ENCODE measurements at regions not wholly inside any gene's neighbourhood (a gene's known extent, or its start where the extent isn't known, plus 50 kb on each side); places are given as distances from the start of the nearest gene placed in this dataset.

GRCh38 chr6:91293395-91293794 lies 706.5 kb upstream of the MAP3K7 start:
- Histone ChIP-seq H3K36me3 (no peaks in the 10 kb centered on the region), H3K4me1 (no peaks in the 10 kb centered on the region), H3K27me3 (no peaks in the 10 kb centered on the region), H3K9me3 (no peaks in the 10 kb centered on the region), H3K4me3 (no peak overlapping the region), H3K27ac (no peak overlapping the region)
- no peak for DNase-seq (ENCODE audit: low spot score in 2 of 2)
- TF ChIP-seq, protein P1, sequence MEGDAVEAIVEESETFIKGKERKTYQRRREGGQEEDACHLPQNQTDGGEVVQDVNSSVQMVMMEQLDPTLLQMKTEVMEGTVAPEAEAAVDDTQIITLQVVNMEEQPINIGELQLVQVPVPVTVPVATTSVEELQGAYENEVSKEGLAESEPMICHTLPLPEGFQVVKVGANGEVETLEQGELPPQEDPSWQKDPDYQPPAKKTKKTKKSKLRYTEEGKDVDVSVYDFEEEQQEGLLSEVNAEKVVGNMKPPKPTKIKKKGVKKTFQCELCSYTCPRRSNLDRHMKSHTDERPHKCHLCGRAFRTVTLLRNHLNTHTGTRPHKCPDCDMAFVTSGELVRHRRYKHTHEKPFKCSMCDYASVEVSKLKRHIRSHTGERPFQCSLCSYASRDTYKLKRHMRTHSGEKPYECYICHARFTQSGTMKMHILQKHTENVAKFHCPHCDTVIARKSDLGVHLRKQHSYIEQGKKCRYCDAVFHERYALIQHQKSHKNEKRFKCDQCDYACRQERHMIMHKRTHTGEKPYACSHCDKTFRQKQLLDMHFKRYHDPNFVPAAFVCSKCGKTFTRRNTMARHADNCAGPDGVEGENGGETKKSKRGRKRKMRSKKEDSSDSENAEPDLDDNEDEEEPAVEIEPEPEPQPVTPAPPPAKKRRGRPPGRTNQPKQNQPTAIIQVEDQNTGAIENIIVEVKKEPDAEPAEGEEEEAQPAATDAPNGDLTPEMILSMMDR (IDR thresholded peaks at IDR 0.05): no peak
- intact Hi-C loops (cut with DNase I): no loop called here

DNA sequence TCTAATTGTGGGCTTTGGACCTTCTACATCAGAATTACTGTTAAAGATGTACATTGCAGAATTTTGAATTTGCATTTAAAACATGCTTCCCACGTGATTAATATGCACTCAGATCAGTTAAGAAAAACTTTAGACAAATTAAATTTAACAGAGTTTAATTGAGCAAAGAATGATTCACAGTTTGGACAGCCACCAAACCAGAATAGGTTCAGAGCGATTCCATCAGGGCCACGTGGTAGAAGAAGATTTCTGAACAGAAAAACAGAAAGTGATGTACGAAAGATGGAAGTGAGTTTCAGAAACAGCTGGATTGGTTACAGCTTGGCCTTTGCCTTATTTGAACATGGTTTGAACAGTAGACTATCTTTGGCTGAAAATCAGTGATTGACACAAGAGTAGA lies 704.2 kb upstream of the MAP3K7 start:
- H3K27me3 ChIP-seq: no peaks in the 10 kb centered on the region
- no peaks in the 10 kb centered on the region for H3K9me3 ChIP-seq
- no peak for DNase-seq (ENCODE audit: low spot score in 2 of 2)
- H3K4me1 ChIP-seq: no peaks in the 10 kb centered on the region
- H3K27ac ChIP-seq: no peak overlapping the region
- no peaks in the 10 kb centered on the region for H3K36me3 ChIP-seq
- TF ChIP-seq, protein P1 (IDR thresholded peaks at IDR 0.05): no peak
- intact Hi-C loops (cut with DNase I): no loop called here
- H3K4me3 ChIP-seq: no peak overlapping the region

DNA sequence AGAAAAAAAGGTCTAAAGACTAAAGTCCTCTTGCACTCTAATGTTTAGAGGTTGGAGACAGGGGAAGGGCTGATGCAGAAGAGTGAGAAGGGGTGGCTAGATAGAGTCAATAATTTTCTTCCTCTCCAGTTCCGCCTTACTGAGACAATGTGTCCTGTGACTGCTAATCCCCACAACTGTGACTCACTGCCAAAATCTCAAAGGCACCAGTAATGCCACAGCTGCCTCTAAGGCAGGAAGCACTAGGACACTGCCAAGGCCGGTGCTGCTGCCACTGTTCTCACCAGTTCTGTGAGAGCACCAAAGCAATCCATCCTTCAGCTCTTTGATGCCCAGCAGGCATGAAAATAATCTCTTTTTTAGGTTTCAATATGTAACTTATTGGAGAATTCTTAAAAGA lies 701.9 kb upstream of the MAP3K7 start:
- no peaks in the 10 kb centered on the region for H3K4me1 ChIP-seq
- no peak overlapping the region for H3K4me3 ChIP-seq
- H3K36me3 ChIP-seq: no peaks in the 10 kb centered on the region
- DNase-seq (ENCODE audit: low spot score in 2 of 2): no peak
- no peaks in the 10 kb centered on the region for H3K27me3 ChIP-seq
- no peaks in the 10 kb centered on the region for H3K9me3 ChIP-seq
- intact Hi-C loops (cut with DNase I): no loop called here
- TF ChIP-seq, protein P1 (IDR thresholded peaks at IDR 0.05): no peak
- no peak overlapping the region for H3K27ac ChIP-seq

DNA sequence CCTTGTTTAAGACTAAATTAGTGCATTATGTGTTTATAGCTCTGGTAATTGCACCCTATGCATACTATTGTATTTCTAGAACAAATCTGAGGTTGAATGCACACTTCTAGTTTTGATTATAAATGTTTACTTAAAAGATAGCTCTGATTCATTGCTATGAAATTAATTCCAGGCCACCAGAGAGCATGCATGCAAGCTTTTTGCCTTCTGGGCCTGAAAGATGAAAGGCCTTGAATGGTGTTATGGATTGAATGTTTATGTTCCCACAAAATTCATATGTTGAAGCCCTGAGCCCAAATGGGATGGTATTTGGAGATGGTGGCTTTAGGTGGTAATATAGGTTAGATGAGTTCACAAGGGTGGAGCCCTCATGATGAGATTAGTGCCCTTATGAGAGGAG lies 695.0 kb upstream of the MAP3K7 start:
- TF ChIP-seq, protein P1 (IDR thresholded peaks at IDR 0.05): no peak
- Histone ChIP-seq H3K36me3 (no peaks in the 10 kb centered on the region), H3K27ac (no peak overlapping the region), H3K4me3 (no peak overlapping the region), H3K4me1 (no peaks in the 10 kb centered on the region), H3K27me3 (no peaks in the 10 kb centered on the region), H3K9me3 (no peaks in the 10 kb centered on the region)
- intact Hi-C loops (cut with DNase I): no loop called here
- no peak for DNase-seq (ENCODE audit: low spot score in 2 of 2)

DNA sequence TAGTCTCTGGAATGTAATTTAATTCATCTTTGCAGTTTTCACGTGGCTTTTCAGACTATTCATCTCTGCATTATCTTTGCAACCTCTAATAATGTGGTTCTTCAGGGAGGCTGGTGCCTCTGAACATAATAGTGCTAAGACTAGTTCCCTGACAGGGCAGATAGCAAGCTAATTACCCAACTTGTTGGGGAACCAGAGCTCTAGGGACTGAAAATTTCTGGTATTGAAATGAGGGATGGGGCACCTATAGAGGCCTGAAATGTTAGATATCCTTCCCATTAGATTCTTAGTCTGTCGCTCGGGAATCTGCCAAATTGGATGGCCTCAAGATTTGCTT lies 693.6 kb upstream of the MAP3K7 start:
- intact Hi-C loops (cut with DNase I): no loop called here
- Histone ChIP-seq H3K27ac (no peak overlapping the region), H3K4me3 (no peak overlapping the region)

More for the DNA sequence above, 693.6 kb upstream of the MAP3K7 start:
- no peaks in the 10 kb centered on the region for H3K36me3 ChIP-seq
- TF ChIP-seq, protein P1 (IDR thresholded peaks at IDR 0.05): no peak
- DNase-seq (ENCODE audit: low spot score in 2 of 2): no peak
- no peaks in the 10 kb centered on the region for H3K4me1 ChIP-seq
- no peaks in the 10 kb centered on the region for H3K27me3 ChIP-seq
- H3K9me3 ChIP-seq: no peaks in the 10 kb centered on the region
